Lower leg skin (tissue), 3 donors: ENCODE measurements at regions not wholly inside any gene's neighbourhood (a gene's known extent, or its start where the extent isn't known, plus 50 kb on each side); places are given as distances from the start of the nearest gene placed in this dataset.

Experiments
- CTCF ChIP-seq, 3 donors: fragments of 450-650 bp; IDR thresholded peaks; one replicate each; pipeline ENCODE4 v1.5.1; 2016; ENCODE audit warnings: antibody characterized with exemption in 3 of 3, mild to moderate bottlenecking in 3 of 3, moderate library complexity in 2 of 3
- POLR2A ChIP-seq, 2 donors: fragments of 450-650 bp; IDR thresholded peaks; one replicate each; pipeline ENCODE4 v1.6.1; 2016 to 2017; ENCODE audit warnings: antibody characterized with exemption in 2 of 2, mild to moderate bottlenecking in 1 of 2, moderate library complexity in 1 of 2

GRCh38 chr4:32425243-32425642 lies 1705.1 kb downstream of the PCDH7 start:
- no peak for TF ChIP-seq CTCF (IDR thresholded peaks at IDR 0.05)
- TF ChIP-seq POLR2A (IDR thresholded peaks at IDR 0.05), result no peak
